ENCODE measurements at regions not wholly inside any gene's neighbourhood (a gene's known extent, or its start where the extent isn't known, plus 50 kb on each side); places are given as distances from the start of the nearest gene placed in this dataset.

GRCh38 chr13:85742355-85742754, 56.9 kb downstream of the SLITRK6 start:
- DNase-seq, result no peak

- no peak for DNase-seq
Observed at GRCh38 chr13:85741017-85741416, 58.2 kb downstream of the SLITRK6 start.

GRCh38 chr13:85738696-85739320, 60.4 kb downstream of the SLITRK6 start:
- DNase-seq, result no peak

- no peak for DNase-seq
Observed at GRCh38 chr13:85737952-85738351, 61.3 kb downstream of the SLITRK6 start.

GRCh38 chr13:85729296-85729695, 69.9 kb downstream of the SLITRK6 start:
- no peak for DNase-seq

- no peak for DNase-seq
Observed at GRCh38 chr13:85728811-85729210, 70.4 kb downstream of the SLITRK6 start.

GRCh38 chr13:85725433-85725832, 73.8 kb downstream of the SLITRK6 start:
- no peak for DNase-seq

GRCh38 chr13:85724546-85725432, 74.4 kb downstream of the SLITRK6 start:
- peak; percentile 33 for DNase-seq

GRCh38 chr13:85719749-85720148, 79.5 kb downstream of the SLITRK6 start:
- no peak for DNase-seq

GRCh38 chr13:85717921-85718320, 81.3 kb downstream of the SLITRK6 start:
- DNase-seq, result no peak

- DNase-seq, result no peak
Observed at GRCh38 chr13:85710545-85710944, 88.7 kb downstream of the SLITRK6 start.

GRCh38 chr13:85709721-85710120, 89.5 kb downstream of the SLITRK6 start:
- DNase-seq, result no peak

GRCh38 chr13:85709072-85709471, 90.1 kb downstream of the SLITRK6 start:
- no peak for DNase-seq

- no peak for DNase-seq
Observed at GRCh38 chr13:85700906-85701305, 98.3 kb downstream of the SLITRK6 start.

GRCh38 chr13:85698256-85698655, 101.0 kb downstream of the SLITRK6 start:
- DNase-seq, result no peak

GRCh38 chr13:85694992-85695391, 104.2 kb downstream of the SLITRK6 start:
- no peak for DNase-seq

- no peak for DNase-seq
Observed at GRCh38 chr13:85693889-85694511, 105.2 kb downstream of the SLITRK6 start.

GRCh38 chr13:85690368-85690767, 108.9 kb downstream of the SLITRK6 start:
- no peak for DNase-seq

- no peak for DNase-seq
Observed at GRCh38 chr13:85685436-85685835, 113.8 kb downstream of the SLITRK6 start.

- DNase-seq, result no peak
Observed at GRCh38 chr13:85675151-85675907, 123.9 kb downstream of the SLITRK6 start.

GRCh38 chr13:85671336-85671735, 127.9 kb downstream of the SLITRK6 start:
- no peak for DNase-seq

GRCh38 chr13:85666356-85666755, 132.9 kb downstream of the SLITRK6 start:
- no peak for DNase-seq

GRCh38 chr13:85665286-85665685, 133.9 kb downstream of the SLITRK6 start:
- peak; percentile 2 for DNase-seq

Measured in NCI-H1436 (cell line).